Midbrain (tissue), 1 donor: ENCODE measurements at regions not wholly inside any gene's neighbourhood (a gene's known extent, or its start where the extent isn't known, plus 50 kb on each side); places are given as distances from the start of the nearest gene placed in this dataset.

Experiments
- DNase-seq: peaks from one replicate; lab custom pipeline; 2025; lab: John Stamatoyannopoulos, UW

- no peak for DNase-seq
These were observed 896.9 kb downstream of the CCSER2 start for GRCh38 chr10:85225311-85225710.

- DNase-seq = no peak
These were observed 898.2 kb downstream of the CCSER2 start for GRCh38 chr10:85226596-85226995.

GRCh38 chr10:85228726-85229125 is 900.3 kb downstream of the CCSER2 start:
- DNase-seq = no peak

GRCh38 chr10:85231534-85232270 is 903.3 kb downstream of the CCSER2 start:
- no peak for DNase-seq

GRCh38 chr10:85235258-85235657 is 906.9 kb downstream of the CCSER2 start:
- DNase-seq = no peak

GRCh38 chr10:85238676-85239075 is 910.3 kb downstream of the CCSER2 start:
- DNase-seq = no peak

- no peak for DNase-seq
These were observed 921.9 kb downstream of the CCSER2 start for GRCh38 chr10:85250304-85250703.

- no peak for DNase-seq
These were observed 928.1 kb downstream of the CCSER2 start for GRCh38 chr10:85256481-85256880.

GRCh38 chr10:85259908-85260307 is 931.5 kb downstream of the CCSER2 start:
- DNase-seq = no peak

- DNase-seq = no peak
These were observed 934.6 kb downstream of the CCSER2 start for GRCh38 chr10:85262992-85263391.

- no peak for DNase-seq
These were observed 936.7 kb downstream of the CCSER2 start for GRCh38 chr10:85265121-85265520.

GRCh38 chr10:85266808-85267207 is 938.4 kb downstream of the CCSER2 start:
- no peak for DNase-seq

- no peak for DNase-seq
These were observed 951.6 kb downstream of the CCSER2 start for GRCh38 chr10:85280014-85280413.

GRCh38 chr10:85284778-85285770 is 956.7 kb downstream of the CCSER2 start:
- no peak for DNase-seq

GRCh38 chr10:85293483-85293882 is 965.1 kb downstream of the CCSER2 start:
- no peak for DNase-seq

- no peak for DNase-seq
These were observed 983.4 kb downstream of the CCSER2 start for GRCh38 chr10:85311613-85312337.

GRCh38 chr10:85315657-85316056 is 987.3 kb downstream of the CCSER2 start:
- no peak for DNase-seq

GRCh38 chr10:85316276-85316675 is 987.9 kb downstream of the CCSER2 start:
- DNase-seq = no peak

- DNase-seq = no peak
These were observed 989.4 kb downstream of the CCSER2 start for GRCh38 chr10:85317827-85318226.

GRCh38 chr10:85318809-85319807 is 990.7 kb downstream of the CCSER2 start:
- DNase-seq = no peak

GRCh38 chr10:85319826-85320225 is 991.4 kb downstream of the CCSER2 start:
- peak; percentile 50 for DNase-seq
